Inflammatory macrophage treated with lipopolysaccharide for 4 hours (primary cell): ENCODE measurements at regions not wholly inside any gene's neighbourhood (a gene's known extent, or its start where the extent isn't known, plus 50 kb on each side); places are given as distances from the start of the nearest gene placed in this dataset.
"Not testable (repeated sequence)": the region's sequence is repeated elsewhere in the genome, so short reads cannot be mapped to it uniquely, and the experiment has no call there.

Source experiments
- DNase-seq: peaks from one replicate; pipeline ENCODE4 v3.0.0-alpha.2; 2020

DNA sequence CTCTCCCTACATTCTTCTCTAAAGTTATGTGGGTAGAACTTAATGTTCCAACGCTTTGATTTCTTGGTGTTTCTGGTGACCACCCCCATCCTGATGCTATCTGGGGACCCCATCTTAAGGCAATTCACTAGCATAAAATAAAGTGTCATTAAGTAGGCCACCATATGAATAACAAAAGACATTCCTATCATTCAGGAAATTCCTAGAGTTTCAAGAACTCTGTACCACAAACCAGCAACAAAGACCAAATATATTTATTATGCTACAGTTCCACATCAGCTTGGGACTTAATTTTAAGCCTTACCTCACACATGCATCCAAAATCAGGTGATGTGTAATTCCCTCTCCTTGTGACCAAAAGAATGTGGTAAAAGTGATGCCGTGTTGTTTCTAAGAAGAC, 254.6 kb upstream of the LRRC4C start:
- no peak for DNase-seq

DNA sequence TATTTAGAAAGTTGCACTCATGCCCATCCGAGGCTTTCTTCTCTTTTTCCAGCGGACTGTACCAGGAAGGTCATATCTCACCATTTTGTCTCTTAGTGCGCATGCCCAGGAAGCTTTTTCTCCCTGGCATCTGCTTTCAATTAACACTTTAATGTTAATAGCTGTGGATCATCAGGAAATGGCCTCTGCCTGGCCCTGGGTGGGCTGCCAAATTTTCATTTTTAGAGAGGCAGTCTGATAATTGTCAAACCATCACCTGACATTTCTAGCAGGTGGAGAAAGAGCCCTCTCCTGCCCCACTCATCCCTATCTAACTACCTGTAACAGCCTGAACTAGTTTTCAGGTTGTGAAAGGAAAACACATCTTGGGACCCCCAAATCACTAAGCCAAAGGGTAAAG, 257.4 kb upstream of the LRRC4C start:
- DNase-seq = no peak

DNA sequence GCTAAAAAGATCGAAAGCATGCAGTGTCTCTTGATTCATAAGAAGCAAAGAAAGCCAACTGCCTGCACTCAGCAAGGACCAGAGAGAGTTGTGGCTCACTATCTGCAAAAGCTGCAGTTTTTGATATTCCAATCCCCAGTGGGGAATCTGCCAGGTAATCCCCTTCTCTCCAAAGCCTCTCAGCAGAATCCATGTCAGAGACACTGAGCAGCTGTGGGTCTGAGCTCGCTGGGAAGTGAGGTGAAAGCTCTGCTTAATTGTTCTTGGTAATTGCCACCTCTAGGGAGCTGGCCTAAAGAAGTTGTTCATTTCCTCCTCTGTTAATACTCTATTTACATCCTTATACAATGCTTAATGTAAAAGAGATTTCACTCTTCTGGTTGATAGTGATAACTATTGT, 261.3 kb upstream of the LRRC4C start:
- no peak for DNase-seq

DNA sequence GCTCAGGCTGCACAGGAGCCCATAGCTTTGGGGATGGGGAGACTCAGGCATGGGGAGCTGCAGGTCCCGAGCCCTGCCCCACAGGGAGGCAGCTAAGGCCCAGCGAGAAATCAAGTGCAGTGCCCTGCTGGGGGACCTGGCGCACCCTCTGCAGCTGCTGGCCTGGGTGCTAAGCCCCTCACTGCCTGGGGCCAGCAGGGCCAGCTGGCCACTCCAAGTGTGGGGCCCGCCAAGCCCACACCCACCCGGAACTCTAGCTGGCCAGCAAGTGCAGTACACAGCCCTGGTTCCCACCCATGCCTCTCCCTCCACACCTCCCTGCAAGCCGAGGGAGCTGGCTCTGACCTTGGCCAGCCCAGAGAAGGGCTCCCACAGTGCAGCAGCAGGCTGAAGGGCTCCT, 268.7 kb upstream of the LRRC4C start:
- DNase-seq = not testable (repeated sequence)

DNA sequence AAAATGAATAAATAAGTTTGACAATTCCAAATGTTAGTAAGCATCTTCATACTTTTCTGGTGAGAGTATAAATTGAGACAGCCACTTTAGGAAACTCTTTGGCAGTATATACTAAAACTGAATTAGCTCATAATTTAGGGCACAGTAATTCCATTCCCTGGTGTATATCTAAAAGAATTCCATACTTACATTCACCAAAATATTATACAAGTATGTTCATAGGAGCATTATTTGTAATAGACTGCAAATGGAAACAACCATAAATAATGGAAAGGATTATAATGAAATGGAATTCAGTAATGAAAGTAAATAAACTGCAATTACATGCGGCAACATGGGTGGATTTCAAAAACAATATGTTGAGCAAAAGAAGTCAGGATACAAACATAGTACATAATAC, 315.8 kb upstream of the LRRC4C start:
- DNase-seq = no peak

DNA sequence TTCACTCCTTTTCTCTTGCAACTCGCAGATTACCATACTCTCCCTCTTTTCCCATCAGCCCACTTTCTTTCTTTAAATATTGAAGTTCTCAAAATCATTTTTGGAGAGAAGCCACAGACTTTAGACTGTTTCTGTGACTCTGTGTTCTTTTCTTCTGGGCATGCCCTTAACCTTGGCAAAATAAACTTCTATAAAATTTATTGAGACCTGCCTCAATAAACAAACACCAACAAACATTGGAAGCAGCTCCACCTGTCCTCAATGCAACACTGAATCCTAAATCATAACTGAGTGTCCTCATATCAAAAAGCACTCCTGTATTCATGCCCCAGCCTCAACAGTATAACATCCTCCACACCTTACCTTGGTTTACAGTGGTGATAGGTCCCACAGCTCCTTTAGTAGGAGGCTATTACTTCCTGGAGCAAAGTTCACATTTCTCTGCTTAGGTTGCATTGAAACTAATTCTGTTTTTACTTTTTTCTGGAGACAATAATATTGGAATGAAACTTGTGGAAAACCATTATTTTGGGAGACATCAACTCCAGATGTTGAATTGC, 320.0 kb upstream of the LRRC4C start:
- DNase-seq = no peak

DNA sequence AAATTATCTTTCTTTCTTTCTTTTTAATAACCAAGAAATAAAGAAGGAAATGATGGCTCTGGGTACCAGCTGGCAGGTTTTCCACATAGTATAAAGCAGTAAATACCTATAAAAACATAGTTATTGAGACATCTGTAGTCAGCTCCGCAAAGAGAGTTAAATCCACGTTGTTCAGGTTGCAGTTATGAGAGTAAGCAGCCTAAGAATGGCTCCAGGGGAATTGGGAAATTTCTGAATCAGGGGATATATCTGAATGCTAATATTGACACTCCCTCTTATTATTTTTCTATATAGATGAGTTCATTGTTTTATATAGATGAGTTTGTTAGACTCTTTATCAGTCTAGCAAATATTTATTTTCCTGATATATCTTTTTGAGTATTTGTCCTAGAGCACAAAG, 322.0 kb upstream of the LRRC4C start:
- DNase-seq = no peak

DNA sequence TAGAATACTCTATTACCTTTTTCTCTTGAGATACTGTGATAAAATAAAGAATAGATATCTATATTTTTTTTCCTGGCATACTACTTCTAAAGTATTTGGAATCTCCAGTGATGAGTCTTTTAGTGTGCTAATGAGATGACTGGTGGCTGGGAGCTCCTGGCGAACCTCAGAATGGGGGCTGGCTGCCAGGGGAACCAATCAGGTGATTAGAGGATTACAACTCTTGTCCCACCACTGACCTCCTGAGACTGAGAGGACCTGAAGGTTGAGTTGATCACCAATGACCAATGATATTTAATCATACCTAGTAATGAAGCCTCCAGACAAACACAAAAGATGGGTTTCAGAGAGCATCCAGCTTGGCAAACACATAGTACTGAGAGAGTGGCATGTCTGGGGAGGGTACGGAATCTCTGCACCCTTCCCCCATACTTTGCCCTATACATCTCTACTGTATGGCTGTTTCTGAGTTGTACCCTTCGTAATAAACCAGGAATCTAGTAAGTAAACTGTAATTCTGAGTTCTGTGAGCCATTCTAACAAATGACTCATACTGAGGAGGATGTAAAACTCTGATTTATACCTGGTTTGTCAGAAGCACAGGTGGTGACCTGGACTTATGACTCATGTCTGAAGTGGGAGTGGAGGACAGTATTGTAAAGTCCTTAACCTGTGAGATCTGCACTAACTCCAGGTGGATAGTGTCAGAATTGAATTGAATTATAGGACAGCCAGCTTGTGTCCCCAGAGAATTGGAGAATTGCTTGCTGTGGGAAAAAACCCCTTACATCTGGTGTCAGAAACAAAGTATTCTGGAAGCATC, 325.3 kb upstream of the LRRC4C start:
- DNase-seq = no peak

DNA sequence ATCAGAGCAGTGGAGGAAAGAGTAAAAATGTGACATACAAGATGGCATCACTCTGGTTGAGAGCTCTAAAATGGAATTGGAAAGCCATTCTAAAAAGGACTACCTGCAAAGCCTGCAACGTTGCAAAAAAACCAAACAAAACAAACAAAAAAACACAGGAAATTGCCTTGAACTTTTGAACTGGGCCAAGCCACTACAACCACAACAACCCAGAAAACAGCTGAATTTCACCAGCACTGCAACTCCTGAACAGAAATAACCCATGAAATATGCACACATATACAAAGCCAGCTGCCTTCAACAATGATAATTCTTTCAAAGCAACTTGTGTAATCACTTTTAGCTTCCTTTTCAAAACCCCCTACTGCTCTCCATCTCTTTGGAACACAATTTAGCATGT, 326.6 kb upstream of the LRRC4C start:
- no peak for DNase-seq

DNA sequence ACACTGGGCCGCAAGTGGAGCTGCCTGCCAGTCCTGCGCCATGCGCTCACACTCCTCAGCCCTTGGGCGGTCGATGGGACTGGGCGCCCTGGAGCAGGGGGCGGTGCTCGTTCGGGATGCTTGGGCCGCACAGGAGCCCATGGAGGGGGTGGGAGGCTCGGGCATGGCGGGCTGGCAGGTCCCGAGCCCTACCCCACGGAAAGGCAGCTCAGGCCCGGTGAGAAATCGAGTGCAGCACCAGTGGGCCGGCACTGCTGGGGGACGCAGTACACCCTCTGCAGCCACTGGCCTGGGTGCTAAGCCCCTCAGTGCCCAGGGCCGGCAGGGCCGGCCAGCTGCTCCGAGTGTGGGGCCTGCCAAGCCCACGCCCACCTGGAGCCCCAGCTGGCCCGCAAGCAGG, 328.7 kb upstream of the LRRC4C start:
- no peak for DNase-seq

DNA sequence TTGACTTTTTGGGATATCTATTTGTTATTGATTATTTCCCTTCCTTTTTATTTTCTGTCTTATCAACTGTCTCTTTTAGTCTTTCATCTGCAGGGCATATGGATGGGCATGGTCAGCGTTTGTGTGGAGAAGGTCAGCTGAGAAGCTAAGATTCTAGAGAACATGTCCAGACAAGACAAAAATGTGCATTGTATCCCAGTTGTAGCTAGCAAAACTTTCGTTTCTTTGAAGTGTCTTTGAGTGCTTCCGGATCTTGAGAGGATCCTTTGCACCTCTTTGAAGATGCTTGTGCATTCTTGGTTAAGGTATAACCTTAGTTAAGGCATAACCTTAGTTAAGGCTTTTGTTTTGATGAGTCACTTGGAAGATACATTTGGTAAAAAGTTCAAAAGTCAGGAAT, 329.9 kb upstream of the LRRC4C start:
- no peak for DNase-seq

DNA sequence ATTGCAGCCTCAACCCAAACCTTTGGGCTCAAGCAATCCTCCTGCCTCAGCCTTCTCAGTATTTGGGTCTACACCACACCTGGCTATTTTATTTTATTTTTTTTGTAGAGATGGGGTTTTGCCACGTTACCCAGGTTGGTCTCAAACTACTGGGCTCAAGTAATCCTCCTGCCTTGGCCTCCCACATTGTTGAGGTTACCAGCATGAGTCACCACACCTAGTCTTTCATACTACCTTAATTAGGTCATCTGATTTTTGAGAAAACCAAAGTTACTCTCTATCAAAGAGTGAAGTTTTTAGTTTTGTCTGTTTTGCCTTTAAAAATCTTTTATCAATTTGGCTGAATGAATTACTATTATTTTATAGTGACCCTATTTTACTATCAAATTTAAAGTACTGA, 335.6 kb upstream of the LRRC4C start:
- no peak for DNase-seq

DNA sequence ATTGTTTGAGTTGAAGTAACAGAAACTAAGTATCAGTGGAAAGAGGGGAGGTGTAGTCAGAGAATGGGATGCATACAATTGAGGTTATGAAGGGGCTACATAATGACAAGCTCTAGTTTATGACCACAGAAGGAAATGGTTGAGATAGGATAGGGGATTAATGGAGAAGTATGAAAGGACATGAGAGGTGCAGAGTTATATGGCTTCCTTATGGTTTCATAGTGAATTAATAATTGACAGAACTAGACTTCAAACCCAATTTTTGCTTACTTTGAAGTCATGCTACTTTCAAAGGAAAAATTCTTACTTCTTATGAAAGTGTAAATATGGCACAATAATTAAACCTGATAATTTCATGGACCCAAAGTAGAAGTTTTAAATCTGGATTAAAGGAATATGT, 340.3 kb upstream of the LRRC4C start:
- no peak for DNase-seq

DNA sequence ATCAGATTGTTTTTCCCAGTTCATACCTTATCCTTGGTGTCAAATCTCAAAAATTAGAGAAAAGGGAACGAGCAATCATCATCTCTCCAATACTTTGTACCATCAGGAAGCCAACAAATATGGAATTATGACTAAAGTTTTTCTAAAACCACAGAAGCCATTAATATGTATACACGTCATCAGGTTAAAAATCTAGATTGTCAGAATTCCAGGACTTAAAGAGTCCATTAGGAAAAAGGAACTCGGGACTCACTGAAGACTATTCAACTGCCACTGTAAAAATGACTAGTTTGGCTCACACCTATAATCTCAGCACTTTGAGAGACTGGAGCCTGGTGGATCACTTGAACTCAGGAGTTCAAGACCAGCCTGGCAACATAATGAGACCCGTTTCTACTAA, 344.4 kb upstream of the LRRC4C start:
- DNase-seq = no peak

DNA sequence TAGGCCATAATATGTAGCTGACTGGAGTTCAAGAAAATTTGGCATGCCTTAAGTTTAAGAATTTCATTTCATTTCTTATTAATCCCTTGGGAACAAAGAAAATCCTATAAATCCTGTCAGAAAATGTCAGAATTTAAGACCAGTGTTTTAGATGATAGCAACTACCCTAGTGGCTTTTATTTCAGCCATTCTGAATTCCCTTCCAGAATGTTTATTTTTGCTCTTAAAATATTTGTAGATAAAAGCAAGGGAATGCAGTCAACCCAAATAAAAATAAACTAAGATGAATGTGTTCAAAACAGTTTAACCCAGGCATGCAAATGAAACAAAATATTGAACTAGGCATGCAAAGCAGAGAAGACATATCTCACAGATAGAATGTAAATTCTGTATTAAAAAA, 356.9 kb upstream of the LRRC4C start:
- DNase-seq = no peak

DNA sequence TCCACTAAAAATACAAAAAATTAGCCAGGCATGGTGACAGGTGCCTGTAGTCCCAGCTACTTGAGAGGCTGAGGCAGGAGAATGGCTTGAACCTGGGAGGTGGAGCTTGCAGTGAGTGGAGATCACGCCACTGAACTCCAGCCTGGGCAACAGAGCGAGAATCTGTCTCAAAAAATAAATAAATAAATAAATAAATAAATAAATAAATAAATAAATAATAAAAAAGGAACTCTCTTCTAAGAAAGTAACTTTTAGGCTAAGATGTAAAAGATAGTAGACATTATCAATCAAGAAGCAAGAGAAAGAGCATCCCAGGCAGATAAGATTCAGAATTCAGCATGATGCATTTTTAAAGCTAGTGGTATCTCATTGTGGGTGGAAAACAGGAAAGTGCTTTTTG, 364.8 kb upstream of the LRRC4C start:
- DNase-seq = not testable (repeated sequence)

DNA sequence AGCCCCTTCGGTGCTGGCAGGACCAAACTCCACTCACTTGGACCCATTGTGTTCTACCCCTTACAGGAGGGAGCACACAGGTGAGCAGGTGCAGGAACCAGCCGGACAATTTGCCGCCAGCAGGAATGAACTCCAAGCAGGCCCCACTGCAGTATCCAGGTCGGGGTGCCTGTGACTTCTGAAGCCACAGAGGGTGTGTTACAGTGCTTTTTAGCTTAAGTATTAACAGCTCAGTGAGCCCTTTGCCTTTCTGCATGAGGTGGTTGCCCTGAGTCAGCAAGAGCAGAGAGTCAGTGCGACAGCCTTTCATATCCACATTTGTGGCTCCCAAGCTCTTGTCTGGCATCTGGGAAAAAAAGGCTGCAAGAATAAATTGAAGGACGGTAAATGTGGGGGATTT, 366.6 kb upstream of the LRRC4C start:
- no peak for DNase-seq

DNA sequence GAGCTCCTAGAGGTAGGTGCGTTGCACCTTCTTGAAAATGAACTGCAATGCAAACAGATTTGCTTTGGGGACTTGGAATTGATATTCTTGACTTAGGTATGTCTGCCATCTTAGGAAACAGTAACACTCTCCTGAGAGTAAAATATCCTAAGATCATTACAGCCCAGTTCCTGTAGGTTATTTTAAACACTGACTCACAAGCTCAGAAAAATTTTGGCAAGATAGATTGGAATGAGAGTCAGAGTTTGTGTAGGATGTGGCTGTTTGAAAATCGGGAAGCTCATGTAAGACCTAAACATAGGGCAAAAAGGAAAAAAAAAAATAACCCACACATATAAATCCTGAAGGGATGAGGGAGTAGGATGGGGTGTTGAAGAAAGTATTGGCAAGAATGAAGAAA, 377.0 kb upstream of the LRRC4C start:
- no peak for DNase-seq

DNA sequence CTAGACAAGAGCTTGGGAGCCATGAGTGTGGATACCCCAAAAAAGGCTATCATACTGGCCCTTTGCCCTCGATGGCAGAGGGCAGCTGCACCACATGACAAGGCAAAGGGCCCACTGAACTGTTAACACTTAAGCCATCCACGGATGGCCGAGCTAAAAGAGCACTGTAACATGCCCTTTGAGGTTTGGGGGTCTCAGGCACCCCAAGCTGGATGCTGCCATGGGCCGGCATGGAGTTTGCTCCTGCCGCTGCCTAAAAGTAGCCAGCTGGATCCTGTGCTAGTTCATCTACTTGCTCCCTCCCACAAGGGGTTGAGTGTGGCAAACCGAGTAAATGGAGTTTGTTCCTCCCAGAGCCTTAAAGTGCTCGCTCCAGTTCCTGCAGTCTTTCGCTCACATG, 383.2 kb upstream of the LRRC4C start:
- DNase-seq = no peak

DNA sequence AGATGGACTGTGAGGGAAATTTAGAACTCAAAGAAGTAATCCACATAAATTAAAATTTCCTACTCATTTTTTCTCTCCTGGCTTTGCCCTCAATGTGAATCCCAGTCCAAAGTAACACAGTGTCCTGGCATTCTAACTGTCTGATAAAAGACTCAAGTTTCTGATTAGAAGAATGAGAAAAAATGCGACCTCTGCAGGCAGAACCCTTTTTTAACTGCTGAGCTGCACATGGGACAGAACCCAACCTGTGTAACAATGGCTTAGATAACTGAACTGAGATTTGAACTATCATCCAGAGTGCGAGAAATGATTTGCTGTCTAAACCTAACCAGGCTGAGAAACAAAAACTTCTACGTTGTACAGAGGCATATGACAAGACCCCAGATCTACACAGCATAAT, 385.6 kb upstream of the LRRC4C start:
- DNase-seq = no peak

DNA sequence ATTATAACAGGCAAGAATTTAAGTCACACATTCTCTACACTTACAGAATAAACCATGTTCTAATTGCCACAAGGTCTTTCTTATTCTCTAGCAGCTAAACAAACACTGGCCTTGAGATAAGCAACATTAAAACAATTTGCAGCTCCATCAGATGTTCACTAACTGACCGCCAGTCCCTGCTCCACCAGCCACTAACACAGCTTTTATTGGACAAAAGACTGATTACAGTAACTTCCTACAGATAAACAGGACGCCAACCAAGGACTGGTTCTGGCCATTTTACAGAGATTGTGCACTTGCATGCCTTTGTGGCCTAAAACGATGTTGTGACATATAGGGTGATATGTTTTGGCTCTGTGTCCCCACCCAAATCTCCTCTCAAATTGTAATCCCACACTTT, 388.9 kb upstream of the LRRC4C start:
- DNase-seq = no peak

DNA sequence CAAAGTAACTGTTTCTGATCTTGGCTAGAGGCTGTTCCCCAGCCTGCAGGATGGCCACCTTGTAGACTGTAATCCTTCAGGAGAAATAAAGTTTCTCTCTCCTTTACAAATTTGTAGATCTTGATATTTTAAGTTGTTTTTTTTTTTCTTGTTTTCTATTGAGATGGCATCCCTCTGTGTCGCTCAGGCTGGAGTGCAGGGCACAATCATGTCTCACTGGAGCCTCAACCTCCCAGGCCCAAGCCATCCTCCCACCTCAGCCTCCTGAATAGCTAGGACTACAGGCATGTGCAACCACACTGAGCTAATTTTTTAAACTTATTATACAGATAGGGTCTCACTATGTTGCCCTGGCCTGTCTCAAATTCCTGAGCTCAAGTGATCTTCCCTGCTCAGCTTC, 389.8 kb upstream of the LRRC4C start:
- no peak for DNase-seq

DNA sequence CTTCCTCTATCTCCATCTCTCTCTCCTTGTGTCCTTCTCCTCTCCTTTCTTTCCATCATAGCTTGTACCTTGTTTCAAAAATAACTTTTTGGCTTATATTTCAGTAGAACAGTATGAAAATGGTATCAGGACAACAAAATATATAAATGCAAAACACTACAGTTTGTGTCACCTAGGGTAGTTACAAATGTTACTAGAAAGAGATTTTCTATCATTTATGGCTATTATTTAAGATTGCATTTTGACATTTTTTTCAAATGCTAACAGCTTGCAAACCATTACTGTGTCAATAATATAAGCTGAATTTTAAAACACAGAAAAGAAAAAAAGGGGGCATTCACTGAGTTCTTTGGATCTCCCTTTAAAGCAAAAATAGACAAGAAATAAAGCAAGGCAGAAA, 392.3 kb upstream of the LRRC4C start:
- no peak for DNase-seq

DNA sequence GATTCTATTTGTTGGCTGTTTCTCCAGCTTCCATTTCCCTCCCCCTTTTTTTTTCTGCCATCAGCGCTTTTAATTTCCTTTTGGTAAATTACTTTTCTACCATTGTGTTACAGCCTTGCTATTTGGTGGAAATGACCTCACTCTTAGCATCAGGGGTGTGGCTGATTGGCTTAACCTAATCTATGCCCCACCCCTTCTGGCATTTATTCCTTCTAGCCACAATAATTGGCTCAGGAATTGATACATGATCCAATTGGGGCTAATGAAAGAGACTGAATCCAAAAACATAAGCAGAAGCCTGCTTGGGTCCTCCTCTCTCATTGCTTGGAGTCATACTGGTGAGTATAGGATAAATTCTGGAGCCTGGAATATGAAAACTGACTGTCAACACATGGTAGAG, 402.4 kb upstream of the LRRC4C start:
- no peak for DNase-seq

DNA sequence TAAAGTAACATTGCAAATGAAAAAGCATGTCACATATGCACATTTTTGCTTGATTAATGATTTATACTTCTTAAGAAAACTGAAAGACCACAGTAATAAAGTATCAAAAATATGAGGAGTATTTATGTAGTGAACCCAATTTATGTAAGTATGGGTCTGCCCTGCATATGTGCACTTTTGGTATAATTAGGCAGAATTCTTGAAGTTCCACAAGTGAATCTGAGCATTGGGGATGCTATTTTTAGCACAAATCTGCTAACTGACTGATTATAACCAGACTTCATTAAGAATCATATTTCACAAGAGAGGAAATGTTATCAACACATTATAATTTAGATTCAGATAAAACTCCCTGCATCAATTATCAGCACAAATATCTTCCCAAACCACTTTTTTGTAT, 407.1 kb upstream of the LRRC4C start:
- no peak for DNase-seq
